WTC11 (cell line): ENCODE measurements at regions not wholly inside any gene's neighbourhood (a gene's known extent, or its start where the extent isn't known, plus 50 kb on each side); places are given as distances from the start of the nearest gene placed in this dataset.

Source experiments
- FOXP1 ChIP-seq: sonication (generic); formaldehyde crosslinking; IDR thresholded peaks from 2 replicates; pipeline ENCODE4 v1.8.0; 2022; ENCODE audit warnings: missing genetic modification reagents, mild to moderate bottlenecking, moderate library complexity, borderline replicate concordance
- GABPB1 ChIP-seq: sonication (generic); formaldehyde crosslinking; IDR thresholded peaks from 2 replicates; pipeline ENCODE4 v1.8.1; 2023; ENCODE audit warnings: mild to moderate bottlenecking, missing genetic modification reagents
- GRHL2 ChIP-seq: fragments of 250-450 bp; sonication (Bioruptor Pico); IDR thresholded peaks from 2 replicates; pipeline ENCODE4 v1.8.0; 2022; ENCODE audit warnings: mild to moderate bottlenecking, moderate library complexity; ENCODE audit not compliant: insufficient replicate concordance, severe bottlenecking
- JAZF1 ChIP-seq: fragments of 250-450 bp; sonication (Bioruptor Pico); IDR thresholded peaks from 2 replicates; pipeline ENCODE4 v1.9.0; 2021; ENCODE audit warnings: moderate library complexity, mild to moderate bottlenecking, inconsistent platforms
- NR3C1 ChIP-seq: sonication (generic); formaldehyde crosslinking; conservative IDR thresholded peaks from 2 replicates; pipeline ENCODE4 v1.8.1; 2023; ENCODE audit warnings: low read depth, mild to moderate bottlenecking, missing genetic modification reagents
- ZBTB21 ChIP-seq: sonication (generic); formaldehyde crosslinking; IDR thresholded peaks from 2 replicates; pipeline ENCODE4 v1.8.1; 2023; ENCODE audit warnings: mild to moderate bottlenecking, missing genetic modification reagents, borderline replicate concordance
- ZNF121 ChIP-seq: sonication (generic); formaldehyde crosslinking; IDR thresholded peaks from 2 replicates; pipeline ENCODE4 v1.8.0; 2023; ENCODE audit warnings: missing genetic modification reagents
- ZNF263 ChIP-seq: sonication (generic); formaldehyde crosslinking; IDR thresholded peaks from 2 replicates; pipeline ENCODE4 v1.8.1; 2022; ENCODE audit warnings: low read depth, mild to moderate bottlenecking, moderate library complexity, missing genetic modification reagents
- ZNF317 ChIP-seq: sonication (generic); formaldehyde crosslinking; IDR thresholded peaks from 2 replicates; pipeline ENCODE4 v1.8.1; 2023; ENCODE audit warnings: low read depth, mild to moderate bottlenecking, moderate library complexity, missing genetic modification reagents, borderline replicate concordance
- ZNF416 ChIP-seq: fragments of 250-450 bp; sonication (Bioruptor Pico); IDR thresholded peaks from 2 replicates; pipeline ENCODE4 v1.9.0; 2021; ENCODE audit warnings: mild to moderate bottlenecking, inconsistent platforms
- TF ChIP-seq, protein P1 (sequence below): fragments of 200-600 bp; IDR thresholded peaks from 2 replicates; pipeline ENCODE4 v1.8.0; 2022; ENCODE audit warnings: antibody characterized with exemption
- TF ChIP-seq, protein P2 (sequence below): sonication (generic); formaldehyde crosslinking; IDR thresholded peaks from 2 replicates; pipeline ENCODE4 v1.8.1; 2023; ENCODE audit warnings: mild to moderate bottlenecking, moderate library complexity, missing genetic modification reagents
- TF ChIP-seq, protein P3 (sequence below): sonication (generic); formaldehyde crosslinking; IDR thresholded peaks from 2 replicates; pipeline ENCODE4 v1.8.1; 2022; ENCODE audit warnings: low read depth, mild to moderate bottlenecking, moderate library complexity, missing genetic modification reagents, borderline replicate concordance
- TF ChIP-seq, protein P4 (sequence below): sonication (generic); formaldehyde crosslinking; IDR thresholded peaks from 2 replicates; pipeline ENCODE4 v1.8.1; 2022; ENCODE audit warnings: mild to moderate bottlenecking, moderate library complexity, missing genetic modification reagents

DNA sequence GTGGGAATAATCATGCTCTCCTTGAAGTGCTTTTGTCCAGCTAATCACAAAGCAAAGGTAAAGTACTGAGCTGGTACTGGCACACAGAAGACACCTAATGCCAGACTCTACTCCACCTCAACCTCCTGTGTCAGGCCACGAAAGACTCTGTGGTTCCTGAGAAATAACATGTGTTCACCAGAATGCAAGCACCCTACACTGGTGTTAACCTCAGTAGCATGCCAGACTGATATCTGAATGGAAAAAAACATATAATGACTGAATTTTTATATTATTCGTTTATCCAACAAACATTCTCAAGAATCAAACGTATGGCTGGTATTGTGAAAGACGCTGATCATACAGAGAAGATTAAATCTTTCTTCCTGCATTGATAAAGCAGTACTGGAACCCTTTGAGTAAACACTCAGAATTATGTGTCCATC is 97.1 kb upstream of the IFNE start:
- TF ChIP-seq, protein P1, sequence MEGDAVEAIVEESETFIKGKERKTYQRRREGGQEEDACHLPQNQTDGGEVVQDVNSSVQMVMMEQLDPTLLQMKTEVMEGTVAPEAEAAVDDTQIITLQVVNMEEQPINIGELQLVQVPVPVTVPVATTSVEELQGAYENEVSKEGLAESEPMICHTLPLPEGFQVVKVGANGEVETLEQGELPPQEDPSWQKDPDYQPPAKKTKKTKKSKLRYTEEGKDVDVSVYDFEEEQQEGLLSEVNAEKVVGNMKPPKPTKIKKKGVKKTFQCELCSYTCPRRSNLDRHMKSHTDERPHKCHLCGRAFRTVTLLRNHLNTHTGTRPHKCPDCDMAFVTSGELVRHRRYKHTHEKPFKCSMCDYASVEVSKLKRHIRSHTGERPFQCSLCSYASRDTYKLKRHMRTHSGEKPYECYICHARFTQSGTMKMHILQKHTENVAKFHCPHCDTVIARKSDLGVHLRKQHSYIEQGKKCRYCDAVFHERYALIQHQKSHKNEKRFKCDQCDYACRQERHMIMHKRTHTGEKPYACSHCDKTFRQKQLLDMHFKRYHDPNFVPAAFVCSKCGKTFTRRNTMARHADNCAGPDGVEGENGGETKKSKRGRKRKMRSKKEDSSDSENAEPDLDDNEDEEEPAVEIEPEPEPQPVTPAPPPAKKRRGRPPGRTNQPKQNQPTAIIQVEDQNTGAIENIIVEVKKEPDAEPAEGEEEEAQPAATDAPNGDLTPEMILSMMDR = no peak
- TF ChIP-seq, protein P2, sequence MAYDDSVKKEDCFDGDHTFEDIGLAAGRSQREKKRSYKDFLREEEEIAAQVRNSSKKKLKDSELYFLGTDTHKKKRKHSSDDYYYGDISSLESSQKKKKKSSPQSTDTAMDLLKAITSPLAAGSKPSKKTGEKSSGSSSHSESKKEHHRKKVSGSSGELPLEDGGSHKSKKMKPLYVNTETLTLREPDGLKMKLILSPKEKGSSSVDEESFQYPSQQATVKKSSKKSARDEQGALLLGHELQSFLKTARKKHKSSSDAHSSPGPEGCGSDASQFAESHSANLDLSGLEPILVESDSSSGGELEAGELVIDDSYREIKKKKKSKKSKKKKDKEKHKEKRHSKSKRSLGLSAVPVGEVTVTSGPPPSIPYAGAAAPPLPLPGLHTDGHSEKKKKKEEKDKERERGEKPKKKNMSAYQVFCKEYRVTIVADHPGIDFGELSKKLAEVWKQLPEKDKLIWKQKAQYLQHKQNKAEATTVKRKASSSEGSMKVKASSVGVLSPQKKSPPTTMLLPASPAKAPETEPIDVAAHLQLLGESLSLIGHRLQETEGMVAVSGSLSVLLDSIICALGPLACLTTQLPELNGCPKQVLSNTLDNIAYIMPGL (CRISPR knock-in tag) = no peak
- no peak for TF ChIP-seq ZNF317 (CRISPR knock-in tag)
- TF ChIP-seq, protein P3, sequence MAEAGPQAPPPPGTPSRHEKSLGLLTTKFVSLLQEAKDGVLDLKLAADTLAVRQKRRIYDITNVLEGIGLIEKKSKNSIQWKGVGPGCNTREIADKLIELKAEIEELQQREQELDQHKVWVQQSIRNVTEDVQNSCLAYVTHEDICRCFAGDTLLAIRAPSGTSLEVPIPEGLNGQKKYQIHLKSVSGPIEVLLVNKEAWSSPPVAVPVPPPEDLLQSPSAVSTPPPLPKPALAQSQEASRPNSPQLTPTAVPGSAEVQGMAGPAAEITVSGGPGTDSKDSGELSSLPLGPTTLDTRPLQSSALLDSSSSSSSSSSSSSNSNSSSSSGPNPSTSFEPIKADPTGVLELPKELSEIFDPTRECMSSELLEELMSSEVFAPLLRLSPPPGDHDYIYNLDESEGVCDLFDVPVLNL (CRISPR knock-in tag) = no peak
- TF ChIP-seq ZNF121 = no peak
- no peak for TF ChIP-seq GABPB1 (CRISPR knock-in tag)
- no peak for TF ChIP-seq ZBTB21
- no peak for TF ChIP-seq GRHL2
- TF ChIP-seq JAZF1 (CRISPR knock-in tag) = no peak
- TF ChIP-seq FOXP1 = no peak
- no peak for TF ChIP-seq ZNF416 (CRISPR knock-in tag)
- TF ChIP-seq, protein P4, sequence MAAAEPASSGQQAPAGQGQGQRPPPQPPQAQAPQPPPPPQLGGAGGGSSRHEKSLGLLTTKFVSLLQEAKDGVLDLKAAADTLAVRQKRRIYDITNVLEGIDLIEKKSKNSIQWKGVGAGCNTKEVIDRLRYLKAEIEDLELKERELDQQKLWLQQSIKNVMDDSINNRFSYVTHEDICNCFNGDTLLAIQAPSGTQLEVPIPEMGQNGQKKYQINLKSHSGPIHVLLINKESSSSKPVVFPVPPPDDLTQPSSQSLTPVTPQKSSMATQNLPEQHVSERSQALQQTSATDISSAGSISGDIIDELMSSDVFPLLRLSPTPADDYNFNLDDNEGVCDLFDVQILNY (CRISPR knock-in tag) = no peak
- no peak for TF ChIP-seq ZNF263 (CRISPR knock-in tag)
- TF ChIP-seq NR3C1 (CRISPR knock-in tag) = no peak
